Glomerular visceral epithelial cell (primary cell): ENCODE measurements at regions not wholly inside any gene's neighbourhood (a gene's known extent, or its start where the extent isn't known, plus 50 kb on each side); places are given as distances from the start of the nearest gene placed in this dataset.

ENCODE experiments used
- DNase-seq: peaks from one replicate; pipeline ENCODE4 v3.0.0-alpha.2; 2016; ENCODE audit errors: extremely low spot score

- DNase-seq, result no peak
These were observed 290.8 kb upstream of the MC4R start for GRCh38 chr18:60663060-60663989.

- no peak for DNase-seq
These were observed 292.2 kb upstream of the MC4R start for GRCh38 chr18:60664736-60665135.

- no peak for DNase-seq
These were observed 294.4 kb upstream of the MC4R start for GRCh38 chr18:60667016-60667415.

- DNase-seq, result no peak
These were observed 296.0 kb upstream of the MC4R start for GRCh38 chr18:60668583-60668982.

GRCh38 chr18:60669938-60670337 is 297.4 kb upstream of the MC4R start:
- DNase-seq, result no peak

GRCh38 chr18:60671021-60671420 is 298.4 kb upstream of the MC4R start:
- DNase-seq, result no peak

GRCh38 chr18:60675126-60675525 is 302.6 kb upstream of the MC4R start:
- DNase-seq, result no peak

GRCh38 chr18:60675801-60676200 is 303.2 kb upstream of the MC4R start:
- no peak for DNase-seq

- DNase-seq, result no peak
These were observed 304.2 kb upstream of the MC4R start for GRCh38 chr18:60676815-60677214.

- DNase-seq, result peak; percentile 24
These were observed 312.4 kb upstream of the MC4R start for GRCh38 chr18:60684843-60685513.

GRCh38 chr18:60686142-60686541 is 313.6 kb upstream of the MC4R start:
- DNase-seq, result no peak

GRCh38 chr18:60691061-60691460 is 318.5 kb upstream of the MC4R start:
- DNase-seq, result no peak

- DNase-seq, result no peak
These were observed 320.9 kb upstream of the MC4R start for GRCh38 chr18:60693426-60693825.

GRCh38 chr18:60698901-60699300 is 326.3 kb upstream of the MC4R start:
- DNase-seq, result no peak

GRCh38 chr18:60722742-60723141 is 350.2 kb upstream of the MC4R start:
- no peak for DNase-seq

- DNase-seq, result no peak
These were observed 359.6 kb upstream of the MC4R start for GRCh38 chr18:60732143-60732542.

GRCh38 chr18:60739212-60739611 is 366.6 kb upstream of the MC4R start:
- no peak for DNase-seq

GRCh38 chr18:60740313-60740712 is 367.7 kb upstream of the MC4R start:
- no peak for DNase-seq

GRCh38 chr18:60746491-60746890 is 373.9 kb upstream of the MC4R start:
- no peak for DNase-seq

- DNase-seq, result no peak
These were observed 374.3 kb upstream of the MC4R start for GRCh38 chr18:60746919-60747318.

- no peak for DNase-seq
These were observed 381.2 kb upstream of the MC4R start for GRCh38 chr18:60753753-60754152.

- DNase-seq, result no peak
These were observed 381.9 kb upstream of the MC4R start for GRCh38 chr18:60754413-60755009.

GRCh38 chr18:60755134-60755533 is 382.6 kb upstream of the MC4R start:
- DNase-seq, result no peak
